Transverse colon (tissue), 4 donors: ENCODE measurements at regions not wholly inside any gene's neighbourhood (a gene's known extent, or its start where the extent isn't known, plus 50 kb on each side); places are given as distances from the start of the nearest gene placed in this dataset.
"Not testable (repeated sequence)": the region's sequence is repeated elsewhere in the genome, so short reads cannot be mapped to it uniquely, and the experiment has no call there.

Source experiments
- DNase-seq: peaks from one replicate; pipeline ENCODE4 v3.0.0-alpha.2; 2019
- H3K27ac ChIP-seq, 4 donors: fragments of 200-600 bp; sonication (generic); 2 replicates each; pipeline ENCODE4 v1.5.1; 2016 to 2018; ENCODE audit warnings: inconsistent platforms in 4 of 4
- H3K27me3 ChIP-seq: fragments of 200-600 bp; sonication (generic); 2 replicates; pipeline ENCODE4 v1.5.1; 2017; ENCODE audit warnings: inconsistent platforms
- H3K36me3 ChIP-seq, 4 donors: fragments of 200-600 bp; sonication (generic); 2 replicates each; pipeline ENCODE4 v1.5.1; 2017 to 2019; ENCODE audit warnings: inconsistent platforms in 4 of 4
- H3K4me1 ChIP-seq, 4 donors: fragments of 200-600 bp; sonication (generic); 2 replicates each; pipeline ENCODE4 v1.5.1; 2017 to 2020; ENCODE audit warnings: inconsistent platforms in 4 of 4
- H3K4me3 ChIP-seq, 4 donors: fragments of 200-600 bp; sonication (generic); 1 replicate in 1 of 4; 2 replicates in 3 of 4; pipeline versions ENCODE4 v1.5.1 to v1.6.1; 2017 to 2019; ENCODE audit warnings: inconsistent platforms in 4 of 4
- H3K9me3 ChIP-seq, 2 donors: fragments of 200-600 bp; sonication (generic); 2 replicates each; pipeline ENCODE4 v1.5.1; 2017 to 2019; ENCODE audit warnings: inconsistent platforms in 2 of 2
- CTCF ChIP-seq, 5 experiments: fragments of 200-600 bp in 3 of 5; fragments of 450-650 bp in 2 of 5; sonication (generic) in 3 of 5; IDR thresholded peaks; 1 replicate in 2 of 5; 2 replicates in 3 of 5; pipeline ENCODE4 v1.5.1; 2016 to 2017; ENCODE audit warnings: antibody characterized with exemption in 5 of 5, inconsistent platforms in 3 of 5, mild to moderate bottlenecking in 2 of 5, moderate library complexity in 1 of 5
- EP300 ChIP-seq: sonication (generic); formaldehyde crosslinking; IDR thresholded peaks from one replicate; pipeline ENCODE4 v1.6.1; 2017; ENCODE audit warnings: antibody characterized with exemption, low read depth
- POLR2A ChIP-seq: fragments of 450-650 bp; IDR thresholded peaks from one replicate; pipeline ENCODE4 v1.6.1; 2016; ENCODE audit warnings: antibody characterized with exemption, mild to moderate bottlenecking, moderate library complexity
- POLR2AphosphoS5 ChIP-seq, 3 donors: sonication (generic); formaldehyde crosslinking; IDR thresholded peaks; one replicate each; pipeline ENCODE4 v1.6.1; 2016; ENCODE audit warnings: antibody characterized with exemption in 3 of 3
- WGBS, 2 donors: methylation state at CpG; one replicate each; pipeline ENCODE4 v1.1.5; 2018; ENCODE audit warnings: low coverage in 1 of 2; 5-methylcytosine and 5-hydroxymethylcytosine counted together
- in situ Hi-C, 4 donors: fragments of 200-750 bp; cut with MboI; loops; one replicate each; pipeline versions ENCODE4 v1.15.0 to v1.15.1; 2017; ENCODE audit warnings: low sequenced_read_pairs in 3 of 4, low pct_ligation_motif_present in 1 of 4, low pct_unique_long_range_greater_than_20kb in 1 of 4
- intact Hi-C: fragments of 100-400 bp; cut with DNase I; formaldehyde crosslinking; loops from one replicate; pipeline ENCODE4 v1.15.1; 2023; ENCODE audit warnings: low total_unique reads

GRCh38 chr7:32212321-32212720 lies 142.1 kb upstream of the PDE1C start:
- intact Hi-C loops: no loop called here
- no peaks in the 10 kb centered on the region for H3K27me3 ChIP-seq
- 77 to 90% methylated on average over 4 to 7 of the region's 7 CpGs for WGBS, 2 donors
- H3K4me1 ChIP-seq: no peaks in the 10 kb centered on the region
- no peak overlapping the region for H3K4me3 ChIP-seq
- no peak for DNase-seq
- no peaks in the 10 kb centered on the region for H3K9me3 ChIP-seq
- no peaks in the 10 kb centered on the region for H3K36me3 ChIP-seq
- no peak for TF ChIP-seq POLR2A
- no peak for TF ChIP-seq EP300
- no peak for TF ChIP-seq CTCF (IDR thresholded peaks at IDR 0.05)
- no peak for TF ChIP-seq POLR2AphosphoS5 (IDR thresholded peaks at IDR 0.05)
- in situ Hi-C loops: loop anchor here in 1 of 4 donors (10.0 kb wide), 1 partner anchor 262 kb away; no protein-coding TSS in a partner anchor
- no peak overlapping the region for H3K27ac ChIP-seq

- intact Hi-C loops (loop anchor here (10.0 kb wide), 1 partner anchor 462 kb away; no protein-coding TSS in a partner anchor), in situ Hi-C loops (loop anchor here (10.0 kb wide), 1 partner anchor 462 kb away; no protein-coding TSS in a partner anchor)
- DNase-seq: no peak
- no peaks in the 10 kb centered on the region for H3K4me1 ChIP-seq
- no peaks in the 10 kb centered on the region for H3K27me3 ChIP-seq
- H3K4me3 ChIP-seq: no peak overlapping the region
- TF ChIP-seq POLR2AphosphoS5 (IDR thresholded peaks at IDR 0.05): no peak
- TF ChIP-seq POLR2A: no peak
- TF ChIP-seq EP300: no peak
- TF ChIP-seq CTCF (IDR thresholded peaks at IDR 0.05): no peak
- WGBS, 2 donors: 33 to 47% methylated on average over 1 to 8 of the region's 8 CpGs
- no peaks in the 10 kb centered on the region for H3K36me3 ChIP-seq
- no peak overlapping the region for H3K27ac ChIP-seq
- H3K9me3 ChIP-seq: no peaks in the 10 kb centered on the region
These were observed 136.8 kb upstream of the PDE1C start for GRCh38 chr7:32206987-32207386.

GRCh38 chr7:32206488-32206887 lies 136.3 kb upstream of the PDE1C start:
- Histone ChIP-seq H3K4me3 (no peak overlapping the region), H3K27ac (no peak overlapping the region), H3K36me3 (no peaks in the 10 kb centered on the region), H3K27me3 (no peaks in the 10 kb centered on the region), H3K9me3 (no peaks in the 10 kb centered on the region), H3K4me1 (no peaks in the 10 kb centered on the region)
- intact Hi-C loops: loop anchor here (10.0 kb wide), 1 partner anchor 462 kb away; no protein-coding TSS in a partner anchor
- 97% methylated on average over 5 of the region's 6 CpGs; no CpG with 5 or more reads in 1 of the 2 donors for WGBS, 2 donors
- in situ Hi-C loops: loop anchor here (10.0 kb wide), 1 partner anchor 462 kb away; no protein-coding TSS in a partner anchor
- no peak for DNase-seq
- TF ChIP-seq POLR2AphosphoS5 (IDR thresholded peaks at IDR 0.05) (no peak), POLR2A (no peak), EP300 (no peak), CTCF (IDR thresholded peaks at IDR 0.05) (no peak)

- not testable (repeated sequence) for H3K4me1 ChIP-seq, H3K4me3 ChIP-seq, H3K9me3 ChIP-seq, H3K27me3 ChIP-seq, DNase-seq, H3K36me3 ChIP-seq, H3K27ac ChIP-seq
- 46 to 72% methylated on average over 3 to 4 of the region's 4 CpGs for WGBS, 2 donors
- intact Hi-C loops: loop anchor here (10.0 kb wide), 1 partner anchor 461 kb away; no protein-coding TSS in a partner anchor
- in situ Hi-C loops: loop anchor here (10.0 kb wide), 1 partner anchor 461 kb away; no protein-coding TSS in a partner anchor
These were observed 135.2 kb upstream of the PDE1C start for GRCh38 chr7:32205298-32205824.
